ENCODE measurements at regions not wholly inside any gene's neighbourhood (a gene's known extent, or its start where the extent isn't known, plus 50 kb on each side); places are given as distances from the start of the nearest gene placed in this dataset.
"Not testable (repeated sequence)": the region's sequence is repeated elsewhere in the genome, so short reads cannot be mapped to it uniquely, and the experiment has no call there.

GRCh38 chr5:18219241-18219640 is 585.0 kb downstream of the TAF11L14 start:
- no peak for DNase-seq (ENCODE audit: low read depth in 2 of 2)

DNA sequence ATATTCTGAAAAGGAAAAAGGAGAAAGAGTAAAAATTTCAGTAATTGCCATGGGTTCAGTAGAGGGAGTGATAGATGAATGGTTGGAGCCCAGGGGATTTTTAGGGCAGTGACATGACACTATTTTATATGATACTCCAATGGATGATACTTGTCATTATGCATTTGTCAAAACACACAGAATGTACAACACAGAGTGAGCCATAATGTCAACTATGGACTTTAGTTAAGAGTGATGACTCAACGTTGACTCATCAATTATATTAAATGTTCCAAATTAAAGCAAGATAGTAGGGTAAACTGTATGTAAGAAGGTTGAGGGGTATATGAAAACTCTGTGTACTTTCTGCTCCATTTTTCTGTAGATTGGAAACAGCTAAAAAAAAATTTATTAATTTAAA is 586.4 kb downstream of the TAF11L14 start:
- DNase-seq (ENCODE audit: low read depth in 2 of 2): no peak

DNA sequence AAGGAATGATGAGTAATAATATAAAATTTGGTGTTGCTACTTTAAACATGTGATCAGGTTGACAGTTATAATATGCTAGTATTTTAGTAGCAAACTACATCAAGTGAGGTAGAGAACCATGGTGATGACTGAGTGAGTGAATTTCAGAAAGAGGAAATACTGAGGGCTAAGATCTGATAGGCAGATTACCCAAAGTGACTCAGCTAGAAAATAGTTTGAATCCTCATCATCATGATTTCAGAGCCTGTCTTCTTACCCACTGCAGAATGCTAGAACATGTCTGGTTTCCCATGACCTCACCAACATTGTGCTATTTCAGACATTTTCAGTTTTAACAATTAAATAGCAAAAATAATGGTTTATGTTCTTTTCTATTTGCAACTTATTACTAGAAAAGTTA is 602.1 kb downstream of the TAF11L14 start:
- DNase-seq (ENCODE audit: low read depth in 2 of 2): no peak

- DNase-seq (ENCODE audit: low read depth in 2 of 2): no peak
Observed at GRCh38 chr5:18238321-18238720, 604.1 kb downstream of the TAF11L14 start.

DNA sequence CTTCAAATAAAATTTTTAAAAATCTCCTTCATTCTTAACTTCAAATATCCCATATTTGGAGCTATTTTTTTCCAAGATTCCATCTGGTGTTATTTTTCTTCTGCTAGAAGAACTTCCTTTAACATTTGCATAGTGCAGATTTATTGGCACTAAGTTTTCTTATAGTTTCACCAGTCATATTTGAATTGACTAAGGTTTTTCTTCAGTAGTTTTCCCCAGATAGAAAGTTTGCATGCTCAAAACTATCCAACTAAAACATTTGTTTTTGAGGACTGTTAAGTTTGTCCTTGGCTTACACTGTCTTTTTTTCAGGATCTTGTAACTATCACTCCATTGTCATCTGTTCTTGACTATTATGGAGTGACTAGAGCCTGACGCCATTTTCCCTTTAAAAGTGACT is 606.7 kb downstream of the TAF11L14 start:
- no peak for DNase-seq (ENCODE audit: low read depth in 2 of 2)

DNA sequence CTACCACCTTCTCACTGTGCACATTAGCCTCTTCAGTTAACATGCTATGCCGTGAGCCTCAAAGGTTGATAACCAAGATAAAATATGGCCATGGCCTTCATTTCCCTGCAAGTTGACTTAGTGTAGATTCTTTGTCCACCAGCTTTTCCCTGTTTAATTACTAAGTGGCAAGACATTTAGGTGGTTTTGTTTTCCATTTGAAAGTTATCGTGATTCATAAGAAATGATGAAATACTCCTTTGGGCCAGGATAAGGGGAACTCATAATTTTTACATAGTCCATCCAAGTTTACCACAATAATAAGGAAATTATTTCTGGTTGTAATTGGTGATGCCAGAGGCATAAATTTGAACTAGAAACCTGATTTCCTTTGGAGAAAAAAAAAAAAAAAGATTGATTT is 609.6 kb downstream of the TAF11L14 start:
- no peak for DNase-seq (ENCODE audit: low read depth in 2 of 2)

DNA sequence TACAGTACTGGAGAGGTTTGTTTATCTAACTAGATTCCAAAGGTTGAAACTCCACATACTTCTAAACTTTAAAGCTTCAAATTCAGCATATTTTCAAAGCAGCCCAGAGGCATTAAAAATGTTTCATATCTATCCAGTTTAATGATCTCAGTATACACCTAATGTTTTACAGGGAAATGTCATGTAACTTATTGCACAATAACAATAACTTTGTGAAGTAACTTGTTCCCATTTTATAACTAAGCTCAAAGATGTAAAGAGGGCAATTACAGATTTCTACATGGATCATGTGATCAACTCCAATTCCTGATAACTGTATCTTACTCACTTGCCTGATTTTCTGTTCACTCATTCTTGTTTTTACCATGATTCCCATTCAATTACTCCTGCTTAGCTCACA is 610.0 kb downstream of the TAF11L14 start:
- no peak for DNase-seq (ENCODE audit: low read depth in 2 of 2)

GRCh38 chr5:18252559-18252958 is 618.3 kb downstream of the TAF11L14 start:
- DNase-seq (ENCODE audit: low read depth in 2 of 2): no peak

DNA sequence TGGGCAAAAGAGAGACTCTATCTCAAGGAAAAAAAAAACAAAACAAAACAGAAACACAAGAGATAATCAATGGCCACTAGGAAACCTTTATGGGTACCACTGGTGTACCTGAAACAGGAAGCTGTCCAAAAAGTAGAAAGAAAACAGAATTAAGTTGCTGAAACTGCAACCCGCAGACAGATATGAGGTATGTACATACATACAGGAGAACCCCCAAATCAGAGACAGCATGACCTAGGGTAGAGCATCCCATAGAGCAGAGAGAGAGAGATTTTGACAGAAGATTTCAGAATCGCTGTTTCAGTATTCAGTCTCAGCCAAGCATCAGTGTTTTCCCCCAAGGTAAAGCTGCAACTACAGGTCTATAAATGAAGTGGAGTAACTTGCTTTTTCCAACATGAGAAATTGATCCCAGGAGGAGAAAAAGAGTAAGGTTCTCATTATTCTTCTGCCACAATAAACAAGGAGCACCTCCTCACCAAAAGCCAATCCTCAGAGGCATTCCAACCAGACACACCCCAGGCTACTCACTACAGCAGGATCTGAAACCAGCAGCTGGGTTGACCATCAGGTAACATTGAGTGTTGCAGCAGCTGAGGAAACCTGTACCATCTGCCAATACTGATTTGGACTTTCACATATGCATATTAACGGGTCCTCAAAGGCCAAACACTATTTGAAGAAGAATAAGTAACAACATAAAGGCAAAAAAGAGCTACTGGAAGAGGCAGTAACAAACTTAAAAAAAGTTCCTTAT is 630.0 kb downstream of the TAF11L14 start:
- DNase-seq (ENCODE audit: low read depth in 2 of 2): no peak

DNA sequence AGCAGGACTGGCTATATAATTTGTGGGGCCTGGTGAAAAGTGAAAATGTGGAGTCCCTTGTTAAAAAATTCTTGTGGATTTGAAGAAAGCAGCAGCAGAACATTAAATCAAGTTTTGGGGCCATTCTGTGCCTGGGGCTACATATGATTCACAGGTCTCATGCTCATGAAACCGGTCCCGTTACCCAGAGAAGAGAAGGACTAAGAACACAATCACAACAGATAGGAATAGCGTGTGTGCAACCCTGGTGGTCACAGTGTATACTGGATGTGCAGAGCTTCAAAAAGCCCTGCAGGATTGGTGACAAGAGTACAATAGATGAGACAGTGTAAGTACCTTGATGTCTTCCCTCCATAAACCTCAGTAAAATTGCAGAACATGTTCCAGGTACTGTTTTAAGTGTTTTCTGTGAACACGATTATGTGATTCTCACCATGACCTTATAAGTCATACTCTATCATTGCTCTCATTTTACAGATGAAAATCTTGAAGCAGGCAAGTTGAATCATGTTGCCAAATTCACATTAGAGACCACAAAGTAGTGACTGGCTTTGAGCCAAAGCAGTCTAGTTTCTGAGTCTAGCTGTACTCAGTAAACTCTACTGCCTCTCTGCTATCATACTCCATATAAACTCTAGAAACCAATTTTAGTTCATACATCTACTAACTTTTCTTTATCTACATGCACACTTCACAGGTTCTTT is 636.5 kb downstream of the TAF11L14 start:
- no peak for DNase-seq (ENCODE audit: low read depth in 2 of 2)

DNA sequence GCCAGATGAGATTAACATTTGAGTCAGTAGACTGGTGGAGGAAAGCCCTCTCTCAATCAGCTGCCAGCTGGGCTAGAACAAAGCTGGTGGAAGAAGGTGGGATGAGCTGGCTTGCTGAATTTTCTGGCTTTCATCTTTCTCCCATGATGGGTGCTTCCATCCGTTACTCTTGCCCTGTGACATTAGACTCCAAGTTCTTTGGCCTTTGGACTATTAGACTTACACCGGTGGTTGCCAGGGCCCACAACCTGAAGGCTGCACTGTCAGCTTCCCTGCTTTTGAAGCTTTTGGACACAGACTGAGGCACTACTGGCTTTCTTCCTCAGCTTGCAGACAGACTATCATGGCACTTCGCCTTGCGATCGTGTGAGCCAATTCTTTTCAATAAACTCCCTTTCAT is 642.7 kb downstream of the TAF11L14 start:
- no peak for DNase-seq (ENCODE audit: low read depth in 2 of 2)

DNA sequence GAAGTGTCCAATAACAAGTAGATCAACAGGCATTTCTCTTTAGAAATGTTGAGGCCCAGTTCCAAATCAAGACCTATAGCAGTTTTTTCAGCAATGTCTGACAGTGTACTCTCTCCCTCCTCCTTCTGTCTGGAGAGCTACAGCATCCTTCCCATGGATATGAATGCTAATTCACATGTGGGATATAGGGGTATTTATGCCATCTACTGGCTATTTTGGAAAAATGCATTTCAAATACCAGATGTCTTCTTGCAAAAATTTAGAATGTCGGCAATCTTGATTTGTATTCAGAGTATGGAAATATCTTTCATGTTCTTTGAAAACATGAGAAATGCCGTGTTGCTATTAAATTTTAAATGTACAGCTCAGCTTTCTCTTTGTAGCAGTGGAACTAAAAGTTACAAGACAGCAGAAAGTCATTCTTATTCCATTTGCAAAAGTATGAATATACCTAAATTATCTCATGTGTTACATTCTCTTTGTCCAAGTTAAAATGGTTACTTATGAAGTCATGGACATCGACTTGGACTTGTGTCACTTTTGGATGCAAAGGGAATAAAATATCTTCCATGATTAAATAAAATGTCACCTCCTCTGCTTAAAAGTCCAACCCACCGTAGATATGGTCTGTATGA is 647.8 kb downstream of the TAF11L14 start:
- DNase-seq (ENCODE audit: low read depth in 2 of 2): no peak

- DNase-seq (ENCODE audit: low read depth in 2 of 2): no peak
Observed at GRCh38 chr5:18285257-18285656, 651.0 kb downstream of the TAF11L14 start.

DNA sequence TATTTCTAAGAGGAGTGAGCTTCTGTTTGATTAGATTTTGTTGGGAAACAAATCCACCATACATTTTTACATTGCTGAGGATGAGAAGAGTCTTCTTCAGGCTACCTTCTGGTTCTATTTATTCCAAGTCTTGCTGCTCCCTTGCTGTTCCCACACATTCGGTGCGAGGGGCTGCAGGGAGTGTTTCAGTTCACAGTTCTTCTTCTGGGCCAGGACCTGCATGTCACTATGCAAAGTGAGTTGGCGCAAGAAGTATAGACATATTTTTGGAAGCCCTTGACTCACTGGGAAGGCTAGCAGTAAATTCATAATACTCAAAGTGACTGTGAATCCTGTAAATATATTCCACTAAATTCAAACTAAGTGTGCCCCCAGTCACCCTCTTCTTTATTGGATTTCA is 657.9 kb downstream of the TAF11L14 start:
- DNase-seq (ENCODE audit: low read depth in 2 of 2): no peak

DNA sequence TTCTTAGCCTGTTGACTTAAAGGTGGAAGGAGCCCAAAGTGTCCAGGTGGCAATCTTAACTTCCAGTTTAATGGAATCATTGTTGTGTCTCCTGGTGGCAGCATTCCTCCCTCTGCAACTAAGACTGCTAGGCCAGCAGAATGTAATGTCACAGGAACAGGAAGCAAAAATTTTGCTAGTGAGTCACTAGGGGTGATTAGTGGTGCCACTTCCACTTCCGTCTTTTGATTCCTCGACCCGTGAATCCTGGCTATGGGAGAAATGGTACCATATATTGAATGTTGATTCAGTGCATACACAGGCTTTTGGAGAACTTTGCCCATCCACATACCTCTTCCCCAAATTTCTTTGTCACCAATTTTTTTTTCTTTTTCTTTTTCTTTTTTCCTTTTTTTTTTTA is 661.4 kb downstream of the TAF11L14 start:
- not testable (repeated sequence) for DNase-seq (ENCODE audit: low read depth in 2 of 2)

GRCh38 chr5:18299166-18299565 is 664.9 kb downstream of the TAF11L14 start:
- DNase-seq (ENCODE audit: low read depth in 2 of 2): no peak

DNA sequence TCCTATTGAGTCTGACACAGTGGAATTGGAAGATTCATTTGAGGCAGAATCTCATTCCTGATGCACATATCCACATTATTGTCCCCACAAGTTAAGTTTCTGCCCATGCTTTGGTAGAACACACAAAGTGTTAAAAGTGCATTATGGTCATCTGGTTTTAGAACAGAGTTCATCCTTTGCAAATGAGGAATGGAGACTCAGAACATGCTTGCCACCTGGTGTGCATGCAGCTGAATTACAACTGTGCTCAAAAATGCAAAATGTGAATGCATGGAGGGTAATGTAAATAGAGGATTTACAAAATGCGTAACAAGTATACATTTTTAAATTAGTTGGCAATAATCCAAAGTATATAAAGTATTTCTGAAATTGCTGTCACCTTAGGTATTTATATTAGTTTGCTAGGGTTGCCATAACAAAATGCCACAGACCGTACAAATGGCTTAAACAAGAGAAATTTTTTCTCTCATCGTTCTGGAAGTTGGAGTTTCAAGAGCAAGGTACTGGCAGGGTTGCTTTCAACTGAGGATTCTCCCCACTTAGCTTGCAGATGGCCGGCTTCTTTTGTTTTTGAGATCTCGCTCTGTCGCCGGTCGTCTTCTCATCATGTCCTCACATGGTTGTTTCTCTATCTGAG is 671.1 kb downstream of the TAF11L14 start:
- no peak for DNase-seq (ENCODE audit: low read depth in 2 of 2)

- DNase-seq (ENCODE audit: low read depth in 2 of 2): no peak
Observed at GRCh38 chr5:18311266-18311665, 677.0 kb downstream of the TAF11L14 start.

GRCh38 chr5:18312016-18312415 is 677.8 kb downstream of the TAF11L14 start:
- no peak for DNase-seq (ENCODE audit: low read depth in 2 of 2)

DNA sequence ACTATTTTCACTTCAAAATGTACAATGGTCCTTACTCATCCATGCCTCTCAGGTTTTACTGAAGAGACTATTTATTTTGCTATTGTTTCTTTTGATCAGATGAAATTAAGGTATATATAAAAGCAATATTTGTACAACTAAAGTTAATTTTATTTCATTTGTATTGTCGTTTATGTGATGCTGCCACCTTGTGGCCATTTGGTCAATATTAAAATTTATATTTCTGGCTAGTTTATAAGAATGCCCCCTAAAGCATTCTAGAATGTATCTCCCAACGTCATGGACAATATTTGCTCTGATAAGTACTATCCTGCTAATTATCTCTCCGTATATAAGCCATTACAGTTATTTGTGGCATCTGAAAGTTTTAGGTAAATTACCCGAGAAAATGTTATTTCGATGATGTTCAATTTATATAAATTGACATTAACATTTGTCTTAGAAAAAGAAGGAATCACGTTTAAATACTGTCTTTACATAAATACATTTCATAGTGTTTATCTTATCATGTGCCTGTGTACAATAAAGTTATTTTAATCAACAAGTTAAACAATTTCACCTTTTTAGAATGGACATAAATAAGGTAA is 680.0 kb downstream of the TAF11L14 start:
- DNase-seq (ENCODE audit: low read depth in 2 of 2): no peak

GRCh38 chr5:18321262-18321942 is 687.1 kb downstream of the TAF11L14 start:
- no peak for DNase-seq (ENCODE audit: low read depth in 2 of 2)

GRCh38 chr5:18323891-18324290 is 689.6 kb downstream of the TAF11L14 start:
- DNase-seq (ENCODE audit: low read depth in 2 of 2): no peak
